IMR-90 (cell line): ENCODE measurements at regions not wholly inside any gene's neighbourhood (a gene's known extent, or its start where the extent isn't known, plus 50 kb on each side); places are given as distances from the start of the nearest gene placed in this dataset.

Experiments
- ATAC-seq: fragments of 200-7000 bp; cut with Tn5 transposase; 2 replicates; pipeline ENCODE4 v1.9.1; 2020; ENCODE audit warnings: low read depth, mild to moderate bottlenecking, moderate library complexity
- BruUV-seq: library from RNA; stranded (reverse); fragments of 400-500 nt; replicated peaks from 2 replicates; lab custom pipeline; 2021; lab: Mats Ljungman, UMichigan
- CTCF ChIA-PET: fragments of 300-600 bp; formaldehyde crosslinking; extraction: SDS; loops from one replicate; lab custom pipeline; 2021; ENCODE audit warnings: antibody characterized with exemption; lab: Yijun Ruan, JAX
- POLR2A ChIA-PET: fragments of 300-600 bp; sonication (Branson Sonifier 250); formaldehyde crosslinking; loops from one replicate; lab custom pipeline; 2022; ENCODE audit warnings: antibody characterized with exemption; ENCODE audit not compliant: unreplicated experiment; lab: Charles Lee
- DNase-seq: peaks from one replicate; pipeline ENCODE4 v3.0.0; 2013
- H2AFZ ChIP-seq: replicated peaks from 2 replicates; pipeline ENCODE3; 2013; ENCODE audit warnings: low read length, mild to moderate bottlenecking; ENCODE audit not compliant: poor library complexity
- H2AK5ac ChIP-seq: 2 replicates; pipeline ENCODE4 v1.6.1; 2013; ENCODE audit warnings: low read depth, low read length, inconsistent platforms
- H2AK9ac ChIP-seq: replicated peaks from 2 replicates; pipeline ENCODE3; 2013; ENCODE audit warnings: mild to moderate bottlenecking, low read depth, low read length, moderate library complexity; ENCODE audit not compliant: poor library complexity
- H2BK120ac ChIP-seq: 2 replicates; pipeline ENCODE4 v1.6.1; 2013; ENCODE audit warnings: low read depth, low read length, inconsistent platforms
- H2BK15ac ChIP-seq: 3 replicates; pipeline ENCODE4 v1.6.1; 2013; ENCODE audit warnings: low read depth, low read length, inconsistent platforms
- H2BK20ac ChIP-seq: 2 replicates; pipeline ENCODE4 v1.6.1; 2013; ENCODE audit warnings: low read depth, mild to moderate bottlenecking, inconsistent platforms, low read length, moderate library complexity
- H2BK5ac ChIP-seq: 2 replicates; pipeline ENCODE4 v1.6.1; 2013; ENCODE audit warnings: mild to moderate bottlenecking, low read depth, low read length, inconsistent platforms; ENCODE audit not compliant: poor library complexity, severe bottlenecking
- H3K14ac ChIP-seq: replicated peaks from 2 replicates; pipeline ENCODE4 v1.6.1; 2013; ENCODE audit warnings: low read depth, low read length, inconsistent platforms
- H3K18ac ChIP-seq: 2 replicates; pipeline ENCODE4 v1.6.1; 2013; ENCODE audit warnings: low read depth, low read length, control low read depth
- H3K23ac ChIP-seq: 2 replicates; pipeline ENCODE4 v1.6.1; 2013; ENCODE audit warnings: low read depth, low read length, inconsistent platforms
- H3K27ac ChIP-seq: 2 replicates; pipeline ENCODE4 v1.5.1; 2013; ENCODE audit warnings: mild to moderate bottlenecking, control low read depth, low read length; ENCODE audit not compliant: insufficient read depth
- H3K27me3 ChIP-seq: 2 replicates; pipeline ENCODE4 v1.6.1; 2013; ENCODE audit warnings: low read length; ENCODE audit not compliant: control insufficient read depth, insufficient read depth
- H3K36me3 ChIP-seq: 2 replicates; pipeline ENCODE4 v1.6.1; 2013; ENCODE audit warnings: low read length, mixed read lengths; ENCODE audit not compliant: control insufficient read depth, insufficient read depth
- H3K4ac ChIP-seq: 2 replicates; pipeline ENCODE4 v1.6.1; 2013; ENCODE audit warnings: low read depth, low read length, inconsistent platforms
- H3K4me1 ChIP-seq: 2 replicates; pipeline ENCODE4 v1.6.1; 2013; ENCODE audit warnings: low read length, mixed read lengths; ENCODE audit not compliant: control insufficient read depth, insufficient read depth
- H3K4me2 ChIP-seq: 2 replicates; pipeline ENCODE4 v1.6.1; 2013; ENCODE audit warnings: low read depth, mild to moderate bottlenecking, control low read depth, low read length, moderate library complexity
- H3K4me3 ChIP-seq: 2 replicates; pipeline ENCODE4 v1.5.1; 2013; ENCODE audit warnings: low read depth, mild to moderate bottlenecking, control low read depth, low read length, moderate library complexity; ENCODE audit not compliant: insufficient read depth
- H3K56ac ChIP-seq: 2 replicates; pipeline ENCODE4 v1.6.1; 2013; ENCODE audit warnings: low read length, inconsistent platforms; ENCODE audit not compliant: insufficient read depth; ENCODE audit errors: extremely low read depth
- H3K79me1 ChIP-seq, 2 experiments: 2 replicates each; pipeline ENCODE4 v1.6.1; 2013; ENCODE audit warnings: low read length in 2 of 2, inconsistent platforms in 1 of 2, low read depth in 1 of 2
- H3K9ac ChIP-seq: 2 replicates; pipeline ENCODE4 v1.6.1; 2013; ENCODE audit warnings: low read depth, low read length, control low read depth
- H3K9me1 ChIP-seq: 2 replicates; pipeline ENCODE4 v1.6.1; 2013; ENCODE audit warnings: low read length, inconsistent platforms; ENCODE audit not compliant: insufficient read depth
- H3K9me3 ChIP-seq: 2 replicates; pipeline ENCODE4 v1.6.1; 2013; ENCODE audit warnings: low read length; ENCODE audit not compliant: control insufficient read depth, insufficient read depth
- H4K20me1 ChIP-seq: 2 replicates; pipeline ENCODE4 v1.6.1; 2013; ENCODE audit warnings: low read length, inconsistent platforms; ENCODE audit not compliant: insufficient read depth
- H4K5ac ChIP-seq: 2 replicates; pipeline ENCODE4 v1.6.1; 2013; ENCODE audit warnings: mild to moderate bottlenecking, low read depth, low read length, control low read depth
- H4K8ac ChIP-seq, 2 experiments: 2 replicates each; pipeline ENCODE4 v1.6.1; 2013; ENCODE audit warnings: low read depth in 2 of 2, low read length in 2 of 2, control low read depth in 1 of 2, inconsistent platforms in 1 of 2
- H4K91ac ChIP-seq: 2 replicates; pipeline ENCODE4 v1.6.1; 2013; ENCODE audit warnings: low read depth, low read length, inconsistent platforms; ENCODE audit not compliant: insufficient read depth
- CHD1 ChIP-seq: IDR thresholded peaks from 2 replicates; pipeline ENCODE4 v1.6.1; 2012; ENCODE audit warnings: low read depth, low read length, improper control_type of control experiment
- CTCF ChIP-seq: conservative IDR thresholded peaks from 2 replicates; pipeline ENCODE4 v1.5.1; 2012; ENCODE audit warnings: mild to moderate bottlenecking, low read depth, low read length, improper control_type of control experiment
- ELK1 ChIP-seq: fragments of 150-350 bp; IDR thresholded peaks from 2 replicates; pipeline ENCODE4 v1.6.1; 2016; ENCODE audit warnings: low read depth, mild to moderate bottlenecking, low read length, moderate library complexity, borderline replicate concordance
- FOS ChIP-seq: fragments of 150-350 bp; IDR thresholded peaks from 2 replicates; pipeline ENCODE4 v1.6.1; 2016; ENCODE audit warnings: low read depth, low read length
- MAZ ChIP-seq: IDR thresholded peaks from 2 replicates; pipeline ENCODE4 v1.6.1; 2012; ENCODE audit warnings: low read depth, mild to moderate bottlenecking, low read length, improper control_type of control experiment, moderate library complexity, borderline replicate concordance
- MXI1 ChIP-seq: IDR thresholded peaks from 2 replicates; pipeline ENCODE4 v1.6.1; 2012; ENCODE audit warnings: low read depth, mild to moderate bottlenecking, low read length, moderate library complexity, borderline replicate concordance
- RAD21 ChIP-seq: IDR thresholded peaks from 2 replicates; pipeline ENCODE4 v1.6.1; 2012; ENCODE audit warnings: low read length, improper control_type of control experiment
- RCOR1 ChIP-seq: IDR thresholded peaks from 2 replicates; pipeline ENCODE4 v1.6.1; 2012; ENCODE audit warnings: mild to moderate bottlenecking, low read length, improper control_type of control experiment; ENCODE audit not compliant: insufficient replicate concordance
- RFX5 ChIP-seq: IDR thresholded peaks from 2 replicates; pipeline ENCODE4 v1.8.0; 2012; ENCODE audit warnings: low read depth, mild to moderate bottlenecking, low read length, moderate library complexity
- SMC3 ChIP-seq: fragments of 150-350 bp; IDR thresholded peaks from 2 replicates; pipeline ENCODE4 v1.6.1; 2016; ENCODE audit warnings: low read depth, mild to moderate bottlenecking, antibody characterized with exemption, low read length, moderate library complexity
- WGBS, 2 experiments: methylation state at CpG; one replicate each; pipeline versions ENCODE4 v1.1.5 to v1.1.7; 2013; ENCODE audit warnings: missing lambda C conversion rate in 2 of 2; ENCODE audit not compliant: insufficient read length in 1 of 2; ENCODE audit errors: extremely low coverage in 2 of 2; 5-methylcytosine and 5-hydroxymethylcytosine counted together
- dilution Hi-C: fragments of 300-500 bp; cut with HindIII; formaldehyde crosslinking; loops from one replicate; pipeline ENCODE4 v1.14.3; 2018; ENCODE audit warnings: low sequenced_read_pairs; ENCODE audit not compliant: unreplicated experiment
- in situ Hi-C: fragments of 300-500 bp; cut with MboI; formaldehyde crosslinking; loops from 3 replicates; pipeline ENCODE4 v1.14.3; 2019; ENCODE audit warnings: low sequenced_read_pairs, inconsistent platforms, mixed read lengths
- intact Hi-C: fragments of 100-400 bp; cut with micrococcal nuclease; formaldehyde crosslinking; loops from 2 replicates; pipeline ENCODE4 v1.10.0; 2022

- no peaks in the 10 kb centered on the region for H3K79me1 ChIP-seq
- no peaks in the 10 kb centered on the region for H3K4me1 ChIP-seq
- H3K56ac ChIP-seq = no peak overlapping the region
- WGBS, 2 experiments = 80% methylated on average over 1 of the region's 7 CpGs; no CpG with 5 or more reads in 1 of the 2 experiments
- dilution Hi-C loops (no loop called here), in situ Hi-C loops (no loop called here), intact Hi-C loops (no loop called here)
- H3K27ac ChIP-seq = no peak overlapping the region
- no peak overlapping the region for H2AK9ac ChIP-seq
- POLR2A ChIA-PET = no interaction called here
- ATAC-seq (no peak), DNase-seq (no peak)
- no peak overlapping the region for H3K14ac ChIP-seq
- no TSS peak for BruUV-seq
- no peaks in the 10 kb centered on the region for H4K20me1 ChIP-seq
- H2BK5ac ChIP-seq = no peak overlapping the region
- H2BK20ac ChIP-seq = no peak overlapping the region
- H3K4me3 ChIP-seq = no peak overlapping the region
- no peak overlapping the region for H2BK120ac ChIP-seq
- H2BK15ac ChIP-seq = no peak overlapping the region
- no peak overlapping the region for H4K5ac ChIP-seq
- no peak overlapping the region for H2AK5ac ChIP-seq
- no peak overlapping the region for H4K91ac ChIP-seq
- H3K4me2 ChIP-seq = no peak overlapping the region
- H4K8ac ChIP-seq = no peak overlapping the region
- no peak overlapping the region for H3K23ac ChIP-seq
- H3K18ac ChIP-seq = no peak overlapping the region
- H3K9me1 ChIP-seq = no peaks in the 10 kb centered on the region
- H3K9ac ChIP-seq = no peak overlapping the region
- no peak overlapping the region for H3K4ac ChIP-seq
- TF ChIP-seq MAZ (no peak), MXI1 (no peak), CTCF (no peak), RAD21 (no peak), ELK1 (no peak), CHD1 (no peak), SMC3 (no peak), RFX5 (no peak), RCOR1 (no peak), FOS (no peak)
- no peaks in the 10 kb centered on the region for H3K27me3 ChIP-seq
- H3K9me3 ChIP-seq = peaks cover 3% of the 10 kb centered on the region
- CTCF ChIA-PET = no interaction called here
- no peak overlapping the region for H2AFZ ChIP-seq
- H3K36me3 ChIP-seq = no peaks in the 10 kb centered on the region
Measured at GRCh38 chr5:6286404-6286803, 91.9 kb downstream of the MED10 start.
